ENCODE measurements at regions not wholly inside any gene's neighbourhood (a gene's known extent, or its start where the extent isn't known, plus 50 kb on each side); places are given as distances from the start of the nearest gene placed in this dataset.

GRCh38 chr4:54423066-54423465 is 194.0 kb downstream of the PDGFRA start:
- Histone ChIP-seq H4K8ac (ENCODE audit: low read depth in 2 of 2, low read length in 2 of 2) (no peak overlapping the region), H3K56ac (ENCODE audit: extremely low read depth, insufficient read depth, low read length) (no peak overlapping the region), H4K20me1 (ENCODE audit: insufficient read depth, low read length) (no peaks in the 10 kb centered on the region), H3K23ac (ENCODE audit: low read depth, low read length) (no peak overlapping the region), H3K14ac (replicated peaks; ENCODE audit: low read depth, low read length) (no peak overlapping the region), H2BK5ac (ENCODE audit: low read depth, low read length, poor library complexity, severe bottlenecking) (no peak overlapping the region), H3K36me3 (ENCODE audit: control insufficient read depth, insufficient read depth, low read length) (no peaks in the 10 kb centered on the region), H2BK15ac (ENCODE audit: low read depth, low read length) (no peak overlapping the region), H3K4me2 (ENCODE audit: low read depth, low read length) (no peak overlapping the region), H2AFZ (replicated peaks; ENCODE audit: low read length, poor library complexity) (no peak overlapping the region), H4K5ac (ENCODE audit: low read depth, low read length) (no peak overlapping the region), H2AK5ac (ENCODE audit: low read depth, low read length) (no peak overlapping the region), H4K91ac (ENCODE audit: insufficient read depth, low read depth, low read length) (no peak overlapping the region), H2BK20ac (ENCODE audit: low read depth, low read length) (no peak overlapping the region), H2BK120ac (ENCODE audit: low read depth, low read length) (no peak overlapping the region), H2AK9ac (replicated peaks; ENCODE audit: low read depth, low read length, poor library complexity) (no peak overlapping the region), H3K18ac (ENCODE audit: low read depth, low read length) (no peak overlapping the region), H3K79me1 (ENCODE audit: low read depth in 1 of 2, low read length in 2 of 2) (no peaks in the 10 kb centered on the region), H3K4me1 (ENCODE audit: control insufficient read depth, insufficient read depth, low read length) (no peaks in the 10 kb centered on the region), H3K4ac (ENCODE audit: low read depth, low read length) (no peak overlapping the region), H3K9ac (ENCODE audit: low read depth, low read length) (no peak overlapping the region), H3K27ac (ENCODE audit: insufficient read depth, low read length) (no peak overlapping the region), H3K27me3 (ENCODE audit: control insufficient read depth, insufficient read depth, low read length) (peaks cover 14% of the 10 kb centered on the region), H3K9me3 (ENCODE audit: control insufficient read depth, insufficient read depth, low read length) (peaks cover 3% of the 10 kb centered on the region), H3K4me3 (ENCODE audit: insufficient read depth, low read depth, low read length) (no peak overlapping the region), H3K9me1 (ENCODE audit: insufficient read depth, low read length) (no peaks in the 10 kb centered on the region)
- ChIA-PET CTCF (no interaction called here), POLR2A (ENCODE audit: unreplicated experiment) (no interaction called here)
- no TSS peak for BruUV-seq (replicated peaks)
- TF ChIP-seq FOS (IDR thresholded peaks at IDR 0.05; ENCODE audit: low read depth, low read length) (no peak), RFX5 (IDR thresholded peaks at IDR 0.05; ENCODE audit: low read depth, low read length) (no peak), CHD1 (IDR thresholded peaks at IDR 0.05; ENCODE audit: low read depth, low read length) (no peak), MAZ (IDR thresholded peaks at IDR 0.05; ENCODE audit: borderline replicate concordance, low read depth, low read length) (no peak), RAD21 (IDR thresholded peaks at IDR 0.05; ENCODE audit: low read length) (no peak), POLR2A (IDR thresholded peaks at IDR 0.05; ENCODE audit: low read depth, low read length) (no peak), RCOR1 (IDR thresholded peaks at IDR 0.05; ENCODE audit: insufficient replicate concordance, low read length) (no peak)
- TF ChIP-seq, protein P1, sequence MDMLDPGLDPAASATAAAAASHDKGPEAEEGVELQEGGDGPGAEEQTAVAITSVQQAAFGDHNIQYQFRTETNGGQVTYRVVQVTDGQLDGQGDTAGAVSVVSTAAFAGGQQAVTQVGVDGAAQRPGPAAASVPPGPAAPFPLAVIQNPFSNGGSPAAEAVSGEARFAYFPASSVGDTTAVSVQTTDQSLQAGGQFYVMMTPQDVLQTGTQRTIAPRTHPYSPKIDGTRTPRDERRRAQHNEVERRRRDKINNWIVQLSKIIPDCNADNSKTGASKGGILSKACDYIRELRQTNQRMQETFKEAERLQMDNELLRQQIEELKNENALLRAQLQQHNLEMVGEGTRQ (IDR thresholded peaks at IDR 0.05; ENCODE audit: low read depth, low read length), result no peak
- no CpG with 5 or more reads among the region's 1 CpG for WGBS, 2 experiments (ENCODE audit: extremely low coverage in 2 of 2, insufficient read length in 1 of 2)
- DNase-seq (peak; percentile 59), ATAC-seq (ENCODE audit: low read depth) (peak; percentile 40)
- dilution Hi-C loops (cut with HindIII; ENCODE audit: low sequenced_read_pairs, unreplicated experiment), result no loop called here
- intact Hi-C loops (cut with micrococcal nuclease), result no loop called here
- in situ Hi-C loops (cut with MboI; ENCODE audit: low sequenced_read_pairs), result no loop called here

All from IMR-90 (cell line).